ENCODE measurements at regions not wholly inside any gene's neighbourhood (a gene's known extent, or its start where the extent isn't known, plus 50 kb on each side); places are given as distances from the start of the nearest gene placed in this dataset.

DNA sequence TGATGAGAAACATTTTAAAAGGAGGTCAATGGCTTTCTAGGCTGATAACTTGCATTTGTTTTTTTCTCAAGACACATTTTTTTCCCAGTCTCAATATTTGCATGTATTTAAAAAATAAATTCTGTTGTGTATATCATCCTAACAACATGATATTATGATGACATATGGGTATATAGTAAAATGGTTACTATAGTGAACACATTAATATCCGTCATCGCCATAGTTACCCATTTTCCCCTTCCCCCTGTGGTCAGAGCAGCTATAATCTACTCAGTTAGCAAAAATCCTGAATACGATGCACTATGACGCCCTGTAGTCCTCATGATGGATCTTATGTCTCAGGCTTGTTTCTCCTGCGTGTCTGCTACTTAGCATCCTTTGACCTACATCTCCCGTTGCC, 60.9 kb upstream of the ZPBP start:
- Histone ChIP-seq H3K9me3 (no peaks in the 10 kb centered on the region), H3K27ac (no peak overlapping the region), H3K4me1 (no peaks in the 10 kb centered on the region), H3K27me3 (no peaks in the 10 kb centered on the region), H3K4me3 (no peak overlapping the region), H3K36me3 (no peaks in the 10 kb centered on the region)
- no peak for TF ChIP-seq POLR2A (IDR thresholded peaks at IDR 0.05)
- no peak for TF ChIP-seq EP300 (IDR thresholded peaks at IDR 0.05; ENCODE audit: low read depth)
- TF ChIP-seq POLR2AphosphoS5 (IDR thresholded peaks at IDR 0.05) = no peak
- intact Hi-C loops (cut with DNase I; ENCODE audit: low total_unique reads) = no loop called here
- 90 to 94% methylated on average over 6 of the region's 6 CpGs for WGBS, 2 donors (ENCODE audit: low coverage in 1 of 2)
- no peak for DNase-seq
- in situ Hi-C loops (cut with MboI; ENCODE audit: low pct_ligation_motif_present in 1 of 4, low pct_unique_long_range_greater_than_20kb in 1 of 4, low sequenced_read_pairs in 3 of 4) = no loop called here

DNA sequence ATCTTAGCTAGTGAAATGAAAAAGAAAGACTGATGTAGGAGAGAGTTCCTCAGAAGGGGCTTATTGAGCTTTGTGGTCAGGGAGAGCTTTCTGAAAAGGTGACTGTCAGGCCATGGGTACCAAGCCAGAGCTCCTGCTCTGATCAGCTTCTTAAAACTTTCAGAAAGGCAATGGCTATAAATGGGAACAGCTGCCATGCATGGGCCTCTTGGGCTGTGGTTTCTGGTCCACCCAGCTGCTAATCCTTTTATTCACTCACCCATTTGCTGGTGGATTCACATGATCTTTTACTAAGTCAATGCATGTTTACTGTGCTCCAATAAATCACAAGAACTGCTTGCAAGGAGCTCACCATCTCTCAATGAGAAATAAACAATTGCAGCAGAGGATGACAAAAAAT, 60.1 kb upstream of the ZPBP start:
- in situ Hi-C loops (cut with MboI; ENCODE audit: low pct_ligation_motif_present in 1 of 4, low pct_unique_long_range_greater_than_20kb in 1 of 4, low sequenced_read_pairs in 3 of 4) (no loop called here), intact Hi-C loops (cut with DNase I; ENCODE audit: low total_unique reads) (no loop called here)
- TF ChIP-seq, protein P1, sequence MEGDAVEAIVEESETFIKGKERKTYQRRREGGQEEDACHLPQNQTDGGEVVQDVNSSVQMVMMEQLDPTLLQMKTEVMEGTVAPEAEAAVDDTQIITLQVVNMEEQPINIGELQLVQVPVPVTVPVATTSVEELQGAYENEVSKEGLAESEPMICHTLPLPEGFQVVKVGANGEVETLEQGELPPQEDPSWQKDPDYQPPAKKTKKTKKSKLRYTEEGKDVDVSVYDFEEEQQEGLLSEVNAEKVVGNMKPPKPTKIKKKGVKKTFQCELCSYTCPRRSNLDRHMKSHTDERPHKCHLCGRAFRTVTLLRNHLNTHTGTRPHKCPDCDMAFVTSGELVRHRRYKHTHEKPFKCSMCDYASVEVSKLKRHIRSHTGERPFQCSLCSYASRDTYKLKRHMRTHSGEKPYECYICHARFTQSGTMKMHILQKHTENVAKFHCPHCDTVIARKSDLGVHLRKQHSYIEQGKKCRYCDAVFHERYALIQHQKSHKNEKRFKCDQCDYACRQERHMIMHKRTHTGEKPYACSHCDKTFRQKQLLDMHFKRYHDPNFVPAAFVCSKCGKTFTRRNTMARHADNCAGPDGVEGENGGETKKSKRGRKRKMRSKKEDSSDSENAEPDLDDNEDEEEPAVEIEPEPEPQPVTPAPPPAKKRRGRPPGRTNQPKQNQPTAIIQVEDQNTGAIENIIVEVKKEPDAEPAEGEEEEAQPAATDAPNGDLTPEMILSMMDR (IDR thresholded peaks at IDR 0.05) = no peak
- TF ChIP-seq POLR2A (IDR thresholded peaks at IDR 0.05) (no peak), POLR2AphosphoS5 (IDR thresholded peaks at IDR 0.05) (no peak), EP300 (IDR thresholded peaks at IDR 0.05; ENCODE audit: low read depth) (no peak)
- no peaks in the 10 kb centered on the region for H3K27me3 ChIP-seq
- no peaks in the 10 kb centered on the region for H3K36me3 ChIP-seq
- H3K27ac ChIP-seq = no peak overlapping the region
- no peaks in the 10 kb centered on the region for H3K9me3 ChIP-seq
- no peak overlapping the region for H3K4me3 ChIP-seq
- DNase-seq = no peak
- no peaks in the 10 kb centered on the region for H3K4me1 ChIP-seq

DNA sequence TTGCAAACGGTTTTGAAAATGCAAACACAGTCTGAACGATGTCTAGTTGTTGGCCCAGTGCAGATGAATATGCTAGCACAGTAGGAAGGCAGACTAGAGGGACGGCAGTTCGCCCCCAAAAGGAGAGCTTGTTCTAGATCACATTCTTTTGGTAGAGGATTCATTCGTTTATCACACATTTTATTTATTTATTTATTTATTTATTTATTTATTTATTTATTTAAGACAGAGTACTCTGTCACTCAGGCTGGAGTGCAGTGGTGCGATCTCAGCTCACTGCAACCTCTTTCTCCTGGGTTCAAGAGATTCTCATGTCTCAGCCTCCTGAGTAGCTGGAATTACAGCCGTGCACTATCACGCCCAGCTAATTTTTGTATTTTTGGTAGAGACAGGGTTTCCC, 59.4 kb upstream of the ZPBP start:
- DNase-seq = no peak
- no peaks in the 10 kb centered on the region for H3K36me3 ChIP-seq
- TF ChIP-seq EP300 (IDR thresholded peaks at IDR 0.05; ENCODE audit: low read depth) (no peak), POLR2AphosphoS5 (IDR thresholded peaks at IDR 0.05) (no peak), POLR2A (IDR thresholded peaks at IDR 0.05) (no peak)
- TF ChIP-seq, protein P1 (IDR thresholded peaks at IDR 0.05) = no peak
- 70 to 81% methylated on average over 8 of the region's 8 CpGs for WGBS, 2 donors (ENCODE audit: low coverage in 1 of 2)
- no peaks in the 10 kb centered on the region for H3K9me3 ChIP-seq
- no peak overlapping the region for H3K4me3 ChIP-seq
- in situ Hi-C loops (cut with MboI; ENCODE audit: low pct_ligation_motif_present in 1 of 4, low pct_unique_long_range_greater_than_20kb in 1 of 4, low sequenced_read_pairs in 3 of 4) (no loop called here), intact Hi-C loops (cut with DNase I; ENCODE audit: low total_unique reads) (no loop called here)
- H3K27ac ChIP-seq = no peak overlapping the region
- no peaks in the 10 kb centered on the region for H3K4me1 ChIP-seq
- H3K27me3 ChIP-seq = no peaks in the 10 kb centered on the region

DNA sequence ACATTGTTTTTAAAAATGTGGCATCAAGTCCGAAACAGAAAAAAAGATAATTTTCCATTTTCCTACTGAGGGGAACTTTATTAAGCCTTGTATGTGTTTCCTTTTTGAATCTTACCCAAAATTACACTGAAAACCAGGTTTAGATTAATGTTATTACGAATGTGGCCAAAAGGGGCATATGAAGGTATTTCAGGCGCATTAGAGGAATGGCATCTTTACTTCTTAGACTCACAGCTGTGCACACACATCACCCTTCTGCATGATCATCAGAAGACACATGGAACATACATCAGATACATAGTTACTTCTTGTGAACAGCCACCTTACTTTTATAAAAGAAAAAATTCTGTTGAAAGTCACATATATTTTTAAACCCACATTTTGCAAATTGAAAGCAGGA, 58.6 kb upstream of the ZPBP start:
- no peak for DNase-seq
- 74 to 75% methylated on average over 3 of the region's 3 CpGs for WGBS, 2 donors (ENCODE audit: low coverage in 1 of 2)
- Histone ChIP-seq H3K27ac (no peak overlapping the region), H3K27me3 (no peaks in the 10 kb centered on the region), H3K4me3 (no peak overlapping the region), H3K9me3 (no peaks in the 10 kb centered on the region), H3K4me1 (no peaks in the 10 kb centered on the region), H3K36me3 (no peaks in the 10 kb centered on the region)
- intact Hi-C loops (cut with DNase I; ENCODE audit: low total_unique reads) = no loop called here
- in situ Hi-C loops (cut with MboI; ENCODE audit: low pct_ligation_motif_present in 1 of 4, low pct_unique_long_range_greater_than_20kb in 1 of 4, low sequenced_read_pairs in 3 of 4) = no loop called here
- TF ChIP-seq, protein P1 (IDR thresholded peaks at IDR 0.05) = no peak
- TF ChIP-seq EP300 (IDR thresholded peaks at IDR 0.05; ENCODE audit: low read depth) (no peak), POLR2A (IDR thresholded peaks at IDR 0.05) (no peak), POLR2AphosphoS5 (IDR thresholded peaks at IDR 0.05) (no peak)

DNA sequence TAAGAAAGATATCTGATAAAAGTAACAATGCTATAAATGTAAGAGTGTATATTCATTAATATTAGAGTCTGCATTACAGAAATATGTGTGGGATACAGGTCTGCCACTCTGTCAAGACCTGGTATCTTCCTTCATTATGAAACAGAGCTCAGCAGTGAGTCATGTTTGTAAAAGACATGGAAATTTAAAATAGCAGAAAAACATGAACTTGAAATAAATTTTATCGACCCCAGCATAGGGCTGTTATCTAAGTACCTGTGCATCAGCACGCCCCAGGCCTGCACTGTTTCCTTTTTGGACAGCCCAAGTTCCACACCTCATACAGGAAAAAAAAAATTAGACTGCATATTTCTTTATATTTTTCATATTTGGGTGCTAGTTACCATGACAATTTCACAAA, 58.0 kb upstream of the ZPBP start:
- intact Hi-C loops (cut with DNase I; ENCODE audit: low total_unique reads) (no loop called here), in situ Hi-C loops (cut with MboI; ENCODE audit: low pct_ligation_motif_present in 1 of 4, low pct_unique_long_range_greater_than_20kb in 1 of 4, low sequenced_read_pairs in 3 of 4) (no loop called here)
- Histone ChIP-seq H3K4me1 (no peaks in the 10 kb centered on the region), H3K9me3 (no peaks in the 10 kb centered on the region), H3K36me3 (no peaks in the 10 kb centered on the region), H3K27ac (no peak overlapping the region), H3K4me3 (no peak overlapping the region), H3K27me3 (no peaks in the 10 kb centered on the region)
- TF ChIP-seq POLR2AphosphoS5 (IDR thresholded peaks at IDR 0.05) (no peak), EP300 (IDR thresholded peaks at IDR 0.05; ENCODE audit: low read depth) (no peak), POLR2A (IDR thresholded peaks at IDR 0.05) (no peak)
- TF ChIP-seq, protein P1 (IDR thresholded peaks at IDR 0.05) = no peak
- WGBS, 2 donors (ENCODE audit: low coverage in 1 of 2) = 68 to 87% methylated on average over 2 of the region's 2 CpGs
- DNase-seq = no peak
